Brain microvascular endothelial cell (primary cell): ENCODE measurements at regions not wholly inside any gene's neighbourhood (a gene's known extent, or its start where the extent isn't known, plus 50 kb on each side); places are given as distances from the start of the nearest gene placed in this dataset.

ENCODE experiments used
- DNase-seq: peaks from one replicate; pipeline ENCODE4 v3.0.0-alpha.2; 2020
- H3K27ac ChIP-seq: fragments of 250-450 bp; sonication (Bioruptor Pico); 2 replicates; pipeline ENCODE4 v1.5.1; 2020; ENCODE audit warnings: mild to moderate bottlenecking, moderate library complexity
- H3K27me3 ChIP-seq: fragments of 250-450 bp; sonication (Bioruptor Pico); replicated peaks from 2 replicates; pipeline ENCODE4 v1.5.1; 2020; ENCODE audit warnings: mild to moderate bottlenecking
- H3K36me3 ChIP-seq: fragments of 250-450 bp; sonication (Bioruptor Pico); replicated peaks from 2 replicates; pipeline ENCODE4 v1.5.1; 2020; ENCODE audit warnings: mild to moderate bottlenecking
- H3K4me3 ChIP-seq: 2 replicates; pipeline ENCODE4 v1.5.1; 2011; ENCODE audit warnings: low read depth, mild to moderate bottlenecking, control low read depth, low read length, moderate library complexity
- in situ Hi-C: cut with HindIII; loops from 2 replicates; pipeline ENCODE4 v1.10.0; 2017; ENCODE audit warnings: low sequenced_read_pairs, low pct_ligation_motif_present
- TF ChIP-seq, protein P1 (sequence below): IDR thresholded peaks from 2 replicates; pipeline ENCODE4 v1.5.1; 2011; ENCODE audit warnings: low read depth, mild to moderate bottlenecking, moderate library complexity, low read length, control low read depth, inconsistent platforms; ENCODE audit errors: missing control alignments

GRCh38 chr1:213666113-213666512, 321.7 kb upstream of the PROX1 start:
- in situ Hi-C loops, result no loop called here
- no peaks in the 10 kb centered on the region for H3K27me3 ChIP-seq
- H3K27ac ChIP-seq, result no peak overlapping the region
- H3K36me3 ChIP-seq, result no peaks in the 10 kb centered on the region
- no peak overlapping the region for H3K4me3 ChIP-seq
- TF ChIP-seq, protein P1, sequence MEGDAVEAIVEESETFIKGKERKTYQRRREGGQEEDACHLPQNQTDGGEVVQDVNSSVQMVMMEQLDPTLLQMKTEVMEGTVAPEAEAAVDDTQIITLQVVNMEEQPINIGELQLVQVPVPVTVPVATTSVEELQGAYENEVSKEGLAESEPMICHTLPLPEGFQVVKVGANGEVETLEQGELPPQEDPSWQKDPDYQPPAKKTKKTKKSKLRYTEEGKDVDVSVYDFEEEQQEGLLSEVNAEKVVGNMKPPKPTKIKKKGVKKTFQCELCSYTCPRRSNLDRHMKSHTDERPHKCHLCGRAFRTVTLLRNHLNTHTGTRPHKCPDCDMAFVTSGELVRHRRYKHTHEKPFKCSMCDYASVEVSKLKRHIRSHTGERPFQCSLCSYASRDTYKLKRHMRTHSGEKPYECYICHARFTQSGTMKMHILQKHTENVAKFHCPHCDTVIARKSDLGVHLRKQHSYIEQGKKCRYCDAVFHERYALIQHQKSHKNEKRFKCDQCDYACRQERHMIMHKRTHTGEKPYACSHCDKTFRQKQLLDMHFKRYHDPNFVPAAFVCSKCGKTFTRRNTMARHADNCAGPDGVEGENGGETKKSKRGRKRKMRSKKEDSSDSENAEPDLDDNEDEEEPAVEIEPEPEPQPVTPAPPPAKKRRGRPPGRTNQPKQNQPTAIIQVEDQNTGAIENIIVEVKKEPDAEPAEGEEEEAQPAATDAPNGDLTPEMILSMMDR, result no peak
- DNase-seq, result no peak

DNA sequence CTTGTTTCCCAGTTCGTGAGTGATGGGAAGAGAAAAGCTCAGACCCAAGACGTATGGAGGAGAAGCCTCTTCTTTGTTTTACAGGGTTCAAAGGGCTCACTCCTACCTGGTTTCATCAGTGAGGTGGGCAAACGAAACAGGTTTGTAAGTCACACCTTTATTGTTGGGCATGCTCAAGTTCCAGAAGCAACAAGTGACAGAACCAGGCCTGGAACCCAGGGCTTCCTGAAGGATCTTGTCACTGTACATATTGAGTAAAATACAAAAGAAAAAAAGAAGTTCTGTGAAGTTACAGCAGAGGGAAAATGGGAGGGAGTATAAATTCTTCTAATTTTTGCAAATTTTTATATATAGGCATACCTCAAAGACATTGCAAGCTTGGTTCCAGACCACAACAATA, 320.9 kb upstream of the PROX1 start:
- no peaks in the 10 kb centered on the region for H3K36me3 ChIP-seq
- H3K27me3 ChIP-seq, result no peaks in the 10 kb centered on the region
- no peak overlapping the region for H3K4me3 ChIP-seq
- in situ Hi-C loops, result no loop called here
- no peak overlapping the region for H3K27ac ChIP-seq
- no peak for DNase-seq
- TF ChIP-seq, protein P1, result no peak

- no peak overlapping the region for H3K4me3 ChIP-seq
- no peaks in the 10 kb centered on the region for H3K27me3 ChIP-seq
- TF ChIP-seq, protein P1, result no peak
- DNase-seq, result no peak
- no peaks in the 10 kb centered on the region for H3K36me3 ChIP-seq
- in situ Hi-C loops, result no loop called here
- H3K27ac ChIP-seq, result no peak overlapping the region
These were observed 318.3 kb upstream of the PROX1 start for GRCh38 chr1:213669512-213669911.

DNA sequence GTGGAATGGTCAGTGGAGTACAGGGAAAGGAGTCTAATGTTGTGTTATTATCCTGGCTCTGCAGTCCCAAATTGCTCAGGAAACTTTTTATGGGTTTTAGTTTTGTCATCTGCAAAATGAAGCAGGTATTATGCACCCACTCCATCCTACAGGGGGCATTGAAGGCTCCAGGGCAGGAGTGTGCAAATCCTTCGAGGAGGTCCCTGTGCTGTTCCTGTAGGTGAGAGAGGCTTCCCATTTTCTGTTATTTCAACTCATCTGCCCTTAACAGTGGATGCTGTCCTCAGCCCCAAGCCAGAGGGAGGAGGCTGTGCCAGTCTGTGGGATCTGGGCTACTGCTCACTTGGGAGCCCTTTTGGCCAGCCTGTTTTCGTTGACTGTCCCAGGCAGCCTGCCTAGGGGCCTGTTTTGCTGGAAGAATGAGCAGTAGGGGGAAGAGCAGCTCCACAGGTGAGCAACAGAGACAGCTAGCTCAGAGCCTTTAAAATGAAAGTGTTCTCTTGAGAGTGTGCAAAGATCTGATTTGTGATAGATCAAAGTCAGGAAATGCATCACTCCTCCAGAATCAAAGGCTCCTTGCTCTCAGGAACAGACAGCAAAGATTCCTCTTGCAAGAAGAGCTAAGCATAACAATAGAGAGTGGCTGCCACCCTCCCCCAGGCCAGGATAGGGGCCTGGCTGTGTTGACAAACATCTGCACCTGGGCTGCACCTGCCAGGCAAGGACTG, 317.6 kb upstream of the PROX1 start:
- in situ Hi-C loops, result no loop called here
- no peaks in the 10 kb centered on the region for H3K27me3 ChIP-seq
- H3K27ac ChIP-seq, result no peak overlapping the region
- no peaks in the 10 kb centered on the region for H3K36me3 ChIP-seq
- DNase-seq, result no peak
- TF ChIP-seq, protein P1, result no peak
- no peak overlapping the region for H3K4me3 ChIP-seq

- Histone ChIP-seq H3K36me3 (no peaks in the 10 kb centered on the region), H3K27ac (no peak overlapping the region), H3K27me3 (no peaks in the 10 kb centered on the region), H3K4me3 (no peak overlapping the region)
- TF ChIP-seq, protein P1, result no peak
- DNase-seq, result no peak
- in situ Hi-C loops, result no loop called here
These were observed 317.1 kb upstream of the PROX1 start for GRCh38 chr1:213670692-213671023.

GRCh38 chr1:213675043-213675442, 312.7 kb upstream of the PROX1 start:
- TF ChIP-seq, protein P1, result no peak
- in situ Hi-C loops, result no loop called here
- DNase-seq, result no peak
- Histone ChIP-seq H3K27me3 (no peaks in the 10 kb centered on the region), H3K27ac (no peak overlapping the region), H3K36me3 (no peaks in the 10 kb centered on the region), H3K4me3 (no peak overlapping the region)
